GM12872 (cell line): ENCODE measurements at regions not wholly inside any gene's neighbourhood (a gene's known extent, or its start where the extent isn't known, plus 50 kb on each side); places are given as distances from the start of the nearest gene placed in this dataset.

Experiments
- TF ChIP-seq, protein P1 (sequence below): IDR thresholded peaks from 3 replicates; pipeline ENCODE4 v1.5.1; 2011; ENCODE audit warnings: low read depth, mild to moderate bottlenecking, low read length, moderate library complexity; ENCODE audit not compliant: insufficient read depth

DNA sequence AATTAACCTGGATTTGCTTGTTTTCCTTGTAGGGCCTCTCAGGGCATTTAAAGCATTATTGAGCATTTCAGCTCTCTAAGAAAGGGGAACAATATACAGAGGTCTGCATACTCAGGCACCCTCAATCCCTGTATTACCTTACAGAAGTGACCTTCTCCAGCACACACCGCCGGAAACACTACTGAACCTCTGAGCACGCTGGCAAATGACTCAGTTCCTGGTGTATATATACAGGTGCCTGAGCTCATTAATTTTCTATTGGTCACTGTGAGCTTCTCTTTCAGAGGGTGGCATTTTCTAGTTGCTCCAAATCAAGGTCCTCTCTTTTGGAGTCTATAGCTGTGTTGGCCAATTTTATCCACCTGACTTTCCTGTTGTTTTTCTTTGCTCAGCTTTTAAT, 85.2 kb upstream of the COPS8 start:
- TF ChIP-seq, protein P1, sequence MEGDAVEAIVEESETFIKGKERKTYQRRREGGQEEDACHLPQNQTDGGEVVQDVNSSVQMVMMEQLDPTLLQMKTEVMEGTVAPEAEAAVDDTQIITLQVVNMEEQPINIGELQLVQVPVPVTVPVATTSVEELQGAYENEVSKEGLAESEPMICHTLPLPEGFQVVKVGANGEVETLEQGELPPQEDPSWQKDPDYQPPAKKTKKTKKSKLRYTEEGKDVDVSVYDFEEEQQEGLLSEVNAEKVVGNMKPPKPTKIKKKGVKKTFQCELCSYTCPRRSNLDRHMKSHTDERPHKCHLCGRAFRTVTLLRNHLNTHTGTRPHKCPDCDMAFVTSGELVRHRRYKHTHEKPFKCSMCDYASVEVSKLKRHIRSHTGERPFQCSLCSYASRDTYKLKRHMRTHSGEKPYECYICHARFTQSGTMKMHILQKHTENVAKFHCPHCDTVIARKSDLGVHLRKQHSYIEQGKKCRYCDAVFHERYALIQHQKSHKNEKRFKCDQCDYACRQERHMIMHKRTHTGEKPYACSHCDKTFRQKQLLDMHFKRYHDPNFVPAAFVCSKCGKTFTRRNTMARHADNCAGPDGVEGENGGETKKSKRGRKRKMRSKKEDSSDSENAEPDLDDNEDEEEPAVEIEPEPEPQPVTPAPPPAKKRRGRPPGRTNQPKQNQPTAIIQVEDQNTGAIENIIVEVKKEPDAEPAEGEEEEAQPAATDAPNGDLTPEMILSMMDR = no peak

GRCh38 chr2:237011206-237011795, 74.4 kb upstream of the COPS8 start:
- TF ChIP-seq, protein P1 = no peak

DNA sequence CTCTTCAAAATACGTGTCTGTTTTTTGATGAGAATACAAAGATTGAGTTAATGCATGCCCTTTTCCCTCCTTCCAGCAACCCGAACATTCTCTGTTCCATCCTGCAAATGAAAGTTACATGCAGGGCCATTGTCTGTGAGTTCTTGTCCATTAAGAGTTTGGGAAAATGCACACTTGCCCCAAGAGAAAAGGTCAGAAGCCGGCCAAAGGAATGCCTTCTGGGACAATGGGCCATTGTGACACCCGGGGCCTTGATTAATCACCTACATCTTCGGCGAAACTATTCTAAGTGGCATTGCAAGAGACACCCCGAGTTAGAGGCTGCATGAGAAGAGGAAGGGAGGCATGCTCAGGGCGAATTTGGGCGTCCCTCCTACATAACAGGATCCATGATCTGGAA, 73.7 kb upstream of the COPS8 start:
- TF ChIP-seq, protein P1 = no peak

DNA sequence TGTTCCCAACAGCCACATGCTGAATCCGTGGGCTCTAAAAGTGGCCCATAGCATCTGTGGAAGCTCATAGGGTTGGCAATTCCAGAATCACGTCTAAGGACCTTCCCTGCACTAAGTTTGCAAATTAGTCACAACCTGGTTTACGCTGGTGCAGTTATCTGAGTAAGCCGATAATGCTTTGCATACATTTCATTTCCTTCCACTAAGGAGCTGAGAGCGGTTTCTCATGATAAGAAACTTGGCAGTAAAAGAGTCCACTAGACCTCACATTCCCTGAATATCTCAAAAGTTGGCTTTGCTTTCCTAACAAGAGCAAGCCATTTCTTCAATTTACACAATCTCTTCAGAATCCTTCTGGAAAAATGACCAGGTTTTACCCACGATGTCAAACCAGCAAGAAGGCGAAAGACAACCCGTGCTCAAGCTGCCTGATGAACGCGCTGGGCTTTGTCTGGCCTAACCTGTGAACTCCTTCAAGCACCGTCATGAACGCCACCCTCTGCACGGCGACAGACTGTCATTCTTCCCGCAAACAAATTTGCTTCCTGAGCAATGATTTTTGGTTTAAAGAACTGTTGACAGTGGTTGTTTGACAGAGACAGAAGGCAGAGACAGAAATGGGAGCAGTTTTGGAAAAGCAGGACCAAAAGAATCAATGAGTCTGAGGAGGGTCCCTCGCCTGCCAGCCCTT, 73.0 kb upstream of the COPS8 start:
- TF ChIP-seq, protein P1 = no peak

DNA sequence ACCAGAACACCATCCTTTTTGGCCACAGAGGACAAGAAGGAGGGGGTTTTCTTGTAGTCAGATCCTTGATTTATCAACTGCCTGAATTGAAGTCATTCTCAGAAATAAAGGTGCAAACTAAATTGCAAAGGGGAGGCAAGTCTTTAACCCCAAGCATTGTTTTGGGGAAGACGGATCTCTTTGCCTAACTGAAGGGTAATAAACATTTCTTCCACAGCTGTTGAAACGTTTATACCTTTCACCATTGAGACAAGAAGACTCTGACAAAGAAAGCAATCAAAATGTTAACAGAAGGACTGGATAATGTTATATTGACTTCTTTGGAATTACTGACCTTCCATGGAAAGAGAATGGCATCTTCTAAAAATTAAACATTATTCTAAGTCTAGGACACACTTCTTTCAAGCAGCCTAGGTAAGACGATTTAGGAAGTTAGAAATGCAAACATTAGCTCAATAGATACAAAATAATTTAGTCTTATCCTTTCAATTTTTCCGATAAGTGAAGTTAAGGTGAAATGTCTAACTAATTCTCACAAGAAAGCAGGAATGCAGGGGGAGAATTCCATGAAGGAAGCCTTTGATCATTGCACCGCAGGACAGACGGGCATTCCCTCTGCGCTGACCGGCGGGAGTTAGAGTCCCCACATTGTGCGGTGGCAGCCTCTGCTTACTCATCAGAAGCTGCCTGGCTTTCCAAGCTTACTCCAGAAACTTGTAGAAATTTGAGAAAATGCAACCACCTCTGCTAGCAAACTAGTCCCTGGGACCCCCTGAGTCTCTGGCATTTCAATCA, 69.4 kb upstream of the COPS8 start:
- TF ChIP-seq, protein P1 = no peak

DNA sequence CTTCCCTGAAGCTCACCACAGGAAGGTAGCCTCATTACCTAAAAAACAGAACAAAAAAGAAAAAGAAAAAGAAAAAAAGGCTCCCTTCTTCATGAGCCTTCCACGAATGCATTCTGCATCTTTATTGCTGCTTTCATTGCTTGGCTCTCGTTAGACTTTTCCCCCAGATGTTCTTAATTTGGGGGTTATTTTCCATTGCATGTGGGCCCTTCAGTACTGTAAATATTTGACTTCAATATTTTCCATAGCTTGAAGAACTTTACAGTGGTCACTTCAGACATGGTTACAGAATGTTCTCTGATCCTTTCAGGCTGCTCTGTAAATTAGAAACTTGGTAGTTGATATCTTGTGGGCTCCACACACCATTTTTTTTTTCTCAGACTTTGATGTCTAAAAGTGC, 65.6 kb upstream of the COPS8 start:
- TF ChIP-seq, protein P1 = no peak

GRCh38 chr2:237022533-237022932, 63.2 kb upstream of the COPS8 start:
- TF ChIP-seq, protein P1 = no peak
